ENCODE measurements at regions not wholly inside any gene's neighbourhood (a gene's known extent, or its start where the extent isn't known, plus 50 kb on each side); places are given as distances from the start of the nearest gene placed in this dataset.

GRCh38 chr2:2587354-2587753 lies 256.3 kb upstream of the MYT1L start:
- intact Hi-C loops (cut with DNase I), result no loop called here
- 59% methylated on average over 4 of the region's 4 CpGs for WGBS
- TF ChIP-seq POLR2A (IDR thresholded peaks at IDR 0.05; ENCODE audit: low read depth), result no peak
- TF ChIP-seq CTCF (IDR thresholded peaks at IDR 0.05), result no peak
- TF ChIP-seq POLR2AphosphoS5 (IDR thresholded peaks at IDR 0.05), result no peak
- no peak for TF ChIP-seq EP300 (IDR thresholded peaks at IDR 0.05)

GRCh38 chr2:2586931-2587330 lies 255.9 kb upstream of the MYT1L start:
- intact Hi-C loops (cut with DNase I), result no loop called here
- Histone ChIP-seq H3K27ac (replicated peaks in 1 of 4) (no peak overlapping the region), H3K4me1 (peaks cover 0 to 4% (median 0%) of the 10 kb centered on the region in 4 donors), H3K9me3 (no peaks in the 10 kb centered on the region), H3K4me3 (no peak overlapping the region), H3K36me3 (no peaks in the 10 kb centered on the region), H3K27me3 (no peaks in the 10 kb centered on the region)
- 78% methylated on average over 9 of the region's 9 CpGs for WGBS
- TF ChIP-seq POLR2A (IDR thresholded peaks at IDR 0.05; ENCODE audit: low read depth), result no peak
- TF ChIP-seq CTCF (IDR thresholded peaks at IDR 0.05), result no peak
- TF ChIP-seq EP300 (IDR thresholded peaks at IDR 0.05), result no peak
- TF ChIP-seq POLR2AphosphoS5 (IDR thresholded peaks at IDR 0.05), result no peak
- DNase-seq (ENCODE audit: extremely low spot score), result peak; percentile 64

More at GRCh38 chr2:2587354-2587753, 256.3 kb upstream of the MYT1L start:
- DNase-seq (ENCODE audit: extremely low spot score), result peak; percentile 62
- Histone ChIP-seq H3K9me3 (no peaks in the 10 kb centered on the region), H3K27me3 (no peaks in the 10 kb centered on the region), H3K4me3 (no peak overlapping the region), H3K27ac (replicated peaks in 1 of 4) (no peak overlapping the region), H3K4me1 (peaks cover 0 to 4% (median 0%) of the 10 kb centered on the region in 4 donors), H3K36me3 (no peaks in the 10 kb centered on the region)

GRCh38 chr2:2586068-2586776 lies 255.1 kb upstream of the MYT1L start:
- 83% methylated on average over 18 of the region's 18 CpGs for WGBS
- no peaks in the 10 kb centered on the region for H3K36me3 ChIP-seq
- TF ChIP-seq POLR2AphosphoS5 (IDR thresholded peaks at IDR 0.05) (no peak), POLR2A (IDR thresholded peaks at IDR 0.05; ENCODE audit: low read depth) (no peak), CTCF (IDR thresholded peaks at IDR 0.05) (no peak), EP300 (IDR thresholded peaks at IDR 0.05) (no peak)
- H3K4me1 ChIP-seq, result peaks cover 0 to 2% (median 0%) of the 10 kb centered on the region in 4 donors
- no peaks in the 10 kb centered on the region for H3K27me3 ChIP-seq
- H3K9me3 ChIP-seq, result no peaks in the 10 kb centered on the region
- H3K27ac ChIP-seq (replicated peaks in 1 of 4), result no peak overlapping the region
- H3K4me3 ChIP-seq, result no peak overlapping the region
- intact Hi-C loops (cut with DNase I), result no loop called here
- DNase-seq (ENCODE audit: extremely low spot score), result peak; percentile 62

GRCh38 chr2:2582998-2583545 lies 252.0 kb upstream of the MYT1L start:
- no peaks in the 10 kb centered on the region for H3K9me3 ChIP-seq
- no peak overlapping the region for H3K4me3 ChIP-seq
- no peaks in the 10 kb centered on the region for H3K4me1 ChIP-seq
- no peak for DNase-seq (ENCODE audit: extremely low spot score)
- TF ChIP-seq EP300 (IDR thresholded peaks at IDR 0.05) (no peak), POLR2AphosphoS5 (IDR thresholded peaks at IDR 0.05) (no peak), CTCF (IDR thresholded peaks at IDR 0.05) (no peak)
- 78% methylated on average over 7 of the region's 7 CpGs for WGBS
- H3K27ac ChIP-seq (replicated peaks in 1 of 4), result no peak overlapping the region
- intact Hi-C loops (cut with DNase I), result no loop called here
- no peaks in the 10 kb centered on the region for H3K36me3 ChIP-seq
- no peaks in the 10 kb centered on the region for H3K27me3 ChIP-seq
